Ishikawa (cell line): ENCODE measurements at regions not wholly inside any gene's neighbourhood (a gene's known extent, or its start where the extent isn't known, plus 50 kb on each side); places are given as distances from the start of the nearest gene placed in this dataset.

Source experiments
- CEBPB ChIP-seq: IDR thresholded peaks from 2 replicates; pipeline ENCODE4 v1.6.1; 2012
- CREB1 ChIP-seq: IDR thresholded peaks from 2 replicates; pipeline ENCODE4 v1.6.1; 2012; ENCODE audit warnings: low read depth
- EGR1 ChIP-seq: IDR thresholded peaks from 2 replicates; pipeline ENCODE4 v1.6.1; 2012
- EP300 ChIP-seq: IDR thresholded peaks from 2 replicates; pipeline ENCODE4 v1.6.1; 2012; ENCODE audit warnings: borderline replicate concordance
- FOXM1 ChIP-seq: IDR thresholded peaks from 2 replicates; pipeline ENCODE4 v1.6.1; 2012; ENCODE audit warnings: low read depth, borderline replicate concordance
- MAX ChIP-seq: IDR thresholded peaks from 2 replicates; pipeline ENCODE4 v1.6.1; 2012
- NFIC ChIP-seq: IDR thresholded peaks from 2 replicates; pipeline ENCODE4 v1.6.1; 2012
- RAD21 ChIP-seq: IDR thresholded peaks from 2 replicates; pipeline ENCODE4 v1.6.1; 2012; ENCODE audit warnings: low read depth
- REST ChIP-seq: IDR thresholded peaks from 2 replicates; pipeline ENCODE4 v1.6.1; 2012; ENCODE audit warnings: low read depth, mild to moderate bottlenecking
- TAF1 ChIP-seq: IDR thresholded peaks from 2 replicates; pipeline ENCODE4 v1.6.1; 2012; ENCODE audit warnings: low read depth, mild to moderate bottlenecking
- TCF12 ChIP-seq: IDR thresholded peaks from 2 replicates; pipeline ENCODE4 v1.6.1; 2012; ENCODE audit warnings: low read depth
- TEAD4 ChIP-seq: IDR thresholded peaks from 2 replicates; pipeline ENCODE4 v1.6.1; 2012
- USF1 ChIP-seq: IDR thresholded peaks from 2 replicates; pipeline ENCODE4 v1.6.1; 2012
- YY1 ChIP-seq: IDR thresholded peaks from 2 replicates; pipeline ENCODE4 v1.6.1; 2012; ENCODE audit warnings: low read depth
- ZBTB7A ChIP-seq: IDR thresholded peaks from 2 replicates; pipeline ENCODE4 v1.6.1; 2012; ENCODE audit warnings: low read depth

- TF ChIP-seq YY1 (no peak), TCF12 (no peak), TAF1 (no peak), FOXM1 (no peak), EGR1 (no peak), REST (no peak), TEAD4 (no peak), NFIC (no peak), EP300 (no peak), USF1 (no peak), RAD21 (no peak), ZBTB7A (no peak), CEBPB (no peak), MAX (no peak), CREB1 (no peak)
Observed at GRCh38 chr18:44280479-44280878, 400.2 kb upstream of the SETBP1 start.

GRCh38 chr18:44286049-44286448 lies 394.6 kb upstream of the SETBP1 start:
- no peak for TF ChIP-seq EP300
- TF ChIP-seq REST, result no peak
- no peak for TF ChIP-seq ZBTB7A
- TF ChIP-seq FOXM1, result no peak
- no peak for TF ChIP-seq CREB1
- TF ChIP-seq TEAD4, result no peak
- no peak for TF ChIP-seq YY1
- TF ChIP-seq TCF12, result no peak
- TF ChIP-seq RAD21, result no peak
- TF ChIP-seq USF1, result no peak
- TF ChIP-seq EGR1, result no peak
- TF ChIP-seq CEBPB, result no peak
- TF ChIP-seq MAX, result no peak
- TF ChIP-seq NFIC, result no peak
- no peak for TF ChIP-seq TAF1

- no peak for TF ChIP-seq MAX
- no peak for TF ChIP-seq TEAD4
- TF ChIP-seq EGR1, result no peak
- TF ChIP-seq YY1, result no peak
- no peak for TF ChIP-seq CEBPB
- TF ChIP-seq USF1, result no peak
- no peak for TF ChIP-seq CREB1
- no peak for TF ChIP-seq NFIC
- TF ChIP-seq EP300, result no peak
Observed at GRCh38 chr18:44290366-44290977, 390.2 kb upstream of the SETBP1 start.

- no peak for TF ChIP-seq EGR1
- TF ChIP-seq REST, result no peak
- no peak for TF ChIP-seq EP300
- no peak for TF ChIP-seq NFIC
- TF ChIP-seq CREB1, result no peak
- no peak for TF ChIP-seq USF1
- TF ChIP-seq CEBPB, result no peak
- TF ChIP-seq ZBTB7A, result no peak
- TF ChIP-seq TAF1, result no peak
- TF ChIP-seq MAX, result no peak
- TF ChIP-seq RAD21, result no peak
- TF ChIP-seq TCF12, result no peak
- TF ChIP-seq FOXM1, result no peak
- TF ChIP-seq YY1, result no peak
- no peak for TF ChIP-seq TEAD4
Observed at GRCh38 chr18:44298566-44298965, 382.1 kb upstream of the SETBP1 start.
